HG03571 (cell line): ENCODE measurements at regions not wholly inside any gene's neighbourhood (a gene's known extent, or its start where the extent isn't known, plus 50 kb on each side); places are given as distances from the start of the nearest gene placed in this dataset.
"Not testable (repeated sequence)": the region's sequence is repeated elsewhere in the genome, so short reads cannot be mapped to it uniquely, and the experiment has no call there.

Source experiments
- ATAC-seq: cut with Tn5 transposase; IDR thresholded peaks from one replicate; pipeline ENCODE4 v1.9.1; 2021; ENCODE audit not compliant: unreplicated experiment

GRCh38 chr10:57961487-57961886 is 306.2 kb downstream of the IPMK start:
- no peak for ATAC-seq

GRCh38 chr10:57960406-57960805 is 307.3 kb downstream of the IPMK start:
- no peak for ATAC-seq

GRCh38 chr10:57959318-57960006 is 308.2 kb downstream of the IPMK start:
- no peak for ATAC-seq

GRCh38 chr10:57955076-57955475 is 312.6 kb downstream of the IPMK start:
- no peak for ATAC-seq

- no peak for ATAC-seq
These were observed 315.0 kb downstream of the IPMK start for GRCh38 chr10:57952741-57953140.

- no peak for ATAC-seq
These were observed 317.2 kb downstream of the IPMK start for GRCh38 chr10:57950442-57950974.

GRCh38 chr10:57948796-57949195 is 318.9 kb downstream of the IPMK start:
- ATAC-seq: no peak

- ATAC-seq: no peak
These were observed 320.9 kb downstream of the IPMK start for GRCh38 chr10:57946833-57947232.

- no peak for ATAC-seq
These were observed 324.0 kb downstream of the IPMK start for GRCh38 chr10:57943701-57944100.

GRCh38 chr10:57925045-57925444 is 342.6 kb downstream of the IPMK start:
- ATAC-seq: no peak

GRCh38 chr10:57921140-57921539 is 346.6 kb downstream of the IPMK start:
- ATAC-seq: no peak

GRCh38 chr10:57919864-57920263 is 347.8 kb downstream of the IPMK start:
- ATAC-seq: no peak

- no peak for ATAC-seq
These were observed 350.7 kb downstream of the IPMK start for GRCh38 chr10:57917019-57917418.

- ATAC-seq: no peak
These were observed 361.8 kb downstream of the IPMK start for GRCh38 chr10:57905861-57906260.

GRCh38 chr10:57905010-57905409 is 362.7 kb downstream of the IPMK start:
- ATAC-seq: no peak

GRCh38 chr10:57898231-57898630 is 369.5 kb downstream of the IPMK start:
- no peak for ATAC-seq

- no peak for ATAC-seq
These were observed 370.1 kb downstream of the IPMK start for GRCh38 chr10:57897611-57898010.

- ATAC-seq: no peak
These were observed 373.3 kb downstream of the IPMK start for GRCh38 chr10:57894361-57894760.

- no peak for ATAC-seq
These were observed 376.3 kb downstream of the IPMK start for GRCh38 chr10:57891201-57892006.

GRCh38 chr10:57890691-57891090 is 377.0 kb downstream of the IPMK start:
- ATAC-seq: no peak

GRCh38 chr10:57885618-57885968 is 382.1 kb downstream of the IPMK start:
- ATAC-seq: not testable (repeated sequence)

GRCh38 chr10:57884965-57885617 is 382.6 kb downstream of the IPMK start:
- no peak for ATAC-seq
